Left ventricle myocardium inferior (tissue), 1 donor: ENCODE measurements at regions not wholly inside any gene's neighbourhood (a gene's known extent, or its start where the extent isn't known, plus 50 kb on each side); places are given as distances from the start of the nearest gene placed in this dataset.

ENCODE experiments used
- DNase-seq: peaks from one replicate; pipeline ENCODE4 v3.0.0-alpha.2; 2020
- H3K27ac ChIP-seq: fragments of 200-600 bp; replicated peaks from 2 replicates; pipeline ENCODE4 v1.8.0; 2021
- H3K27me3 ChIP-seq: fragments of 200-600 bp; 2 replicates; pipeline ENCODE4 v1.8.0; 2021; ENCODE audit warnings: low read depth
- H3K36me3 ChIP-seq: fragments of 200-600 bp; 2 replicates; pipeline ENCODE4 v1.8.0; 2021
- H3K4me1 ChIP-seq: fragments of 200-600 bp; 2 replicates; pipeline ENCODE4 v1.8.0; 2021
- H3K4me3 ChIP-seq: fragments of 200-600 bp; 2 replicates; pipeline ENCODE4 v1.8.0; 2021; ENCODE audit warnings: mild to moderate bottlenecking, moderate library complexity
- H3K9me3 ChIP-seq: fragments of 200-600 bp; replicated peaks from 2 replicates; pipeline ENCODE4 v1.8.0; 2021
- CTCF ChIP-seq: fragments of 200-600 bp; IDR thresholded peaks from 2 replicates; pipeline ENCODE4 v1.8.0; 2021; ENCODE audit warnings: antibody characterized with exemption, mild to moderate bottlenecking, borderline replicate concordance
- intact Hi-C: fragments of 100-400 bp; cut with micrococcal nuclease; formaldehyde crosslinking; loops from one replicate; pipeline ENCODE4 v1.11.0; 2022
- donor health status: DM: no; HTN: yes; CAD: no; lungs with severe emphysema.

- Histone ChIP-seq H3K4me1 (peaks cover 28% of the 10 kb centered on the region), H3K36me3 (no peaks in the 10 kb centered on the region), H3K27ac (no peak overlapping the region), H3K9me3 (no peaks in the 10 kb centered on the region), H3K4me3 (no peak overlapping the region), H3K27me3 (no peaks in the 10 kb centered on the region)
- intact Hi-C loops: no loop called here
- no peak for DNase-seq
- no peak for TF ChIP-seq CTCF
Observed at GRCh38 chr5:142386137-142387023, 61.6 kb upstream of the SPRY4 start.

GRCh38 chr5:142385194-142385593 lies 60.4 kb upstream of the SPRY4 start:
- Histone ChIP-seq H3K36me3 (no peaks in the 10 kb centered on the region), H3K4me1 (peaks cover 16% of the 10 kb centered on the region), H3K27ac (no peak overlapping the region), H3K4me3 (no peak overlapping the region), H3K9me3 (no peaks in the 10 kb centered on the region), H3K27me3 (no peaks in the 10 kb centered on the region)
- intact Hi-C loops: no loop called here
- no peak for DNase-seq
- no peak for TF ChIP-seq CTCF

- TF ChIP-seq CTCF: no peak
- H3K9me3 ChIP-seq: no peaks in the 10 kb centered on the region
- intact Hi-C loops: no loop called here
- no peaks in the 10 kb centered on the region for H3K36me3 ChIP-seq
- H3K27me3 ChIP-seq: no peaks in the 10 kb centered on the region
- DNase-seq: no peak
- no peak overlapping the region for H3K27ac ChIP-seq
- H3K4me3 ChIP-seq: no peak overlapping the region
- H3K4me1 ChIP-seq: peaks cover 4% of the 10 kb centered on the region
Observed at GRCh38 chr5:142384014-142384413, 59.2 kb upstream of the SPRY4 start.

- DNase-seq: no peak
- no peaks in the 10 kb centered on the region for H3K27me3 ChIP-seq
- no peak overlapping the region for H3K27ac ChIP-seq
- no peak for TF ChIP-seq CTCF
- no peaks in the 10 kb centered on the region for H3K36me3 ChIP-seq
- no peak overlapping the region for H3K4me3 ChIP-seq
- H3K9me3 ChIP-seq: no peaks in the 10 kb centered on the region
- intact Hi-C loops: no loop called here
- no peaks in the 10 kb centered on the region for H3K4me1 ChIP-seq
Observed at GRCh38 chr5:142382186-142382585, 57.4 kb upstream of the SPRY4 start.

- Histone ChIP-seq H3K27me3 (no peaks in the 10 kb centered on the region), H3K36me3 (no peaks in the 10 kb centered on the region), H3K27ac (no peak overlapping the region), H3K4me1 (no peaks in the 10 kb centered on the region), H3K4me3 (no peak overlapping the region), H3K9me3 (no peaks in the 10 kb centered on the region)
- no peak for TF ChIP-seq CTCF
- DNase-seq: no peak
- intact Hi-C loops: no loop called here
Observed at GRCh38 chr5:142378737-142379634, 54.2 kb upstream of the SPRY4 start.
